Glomerular visceral epithelial cell (primary cell): ENCODE measurements at regions not wholly inside any gene's neighbourhood (a gene's known extent, or its start where the extent isn't known, plus 50 kb on each side); places are given as distances from the start of the nearest gene placed in this dataset.

Experiments
- DNase-seq: peaks from one replicate; pipeline ENCODE4 v3.0.0-alpha.2; 2016; ENCODE audit errors: extremely low spot score

DNA sequence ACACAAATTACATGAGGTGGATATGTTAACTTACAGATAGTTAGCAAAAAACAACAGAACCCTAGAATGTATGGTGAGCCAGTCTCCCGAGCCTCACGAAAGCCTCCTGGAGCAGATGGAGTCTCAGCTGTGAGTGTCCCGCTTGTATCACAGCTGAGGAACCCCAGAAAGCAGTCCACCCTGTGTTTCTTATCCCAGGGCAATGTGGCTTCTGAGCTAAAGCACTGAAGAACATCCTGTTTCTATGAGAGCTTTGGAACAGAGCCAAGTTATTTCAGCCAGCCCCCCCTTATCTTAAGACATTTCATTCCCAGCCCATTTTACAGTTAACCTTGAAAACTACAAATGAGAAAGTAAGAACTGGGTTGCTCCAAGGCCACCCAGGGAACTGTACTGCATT, 1220.9 kb upstream of the CDH6 start:
- DNase-seq = no peak

DNA sequence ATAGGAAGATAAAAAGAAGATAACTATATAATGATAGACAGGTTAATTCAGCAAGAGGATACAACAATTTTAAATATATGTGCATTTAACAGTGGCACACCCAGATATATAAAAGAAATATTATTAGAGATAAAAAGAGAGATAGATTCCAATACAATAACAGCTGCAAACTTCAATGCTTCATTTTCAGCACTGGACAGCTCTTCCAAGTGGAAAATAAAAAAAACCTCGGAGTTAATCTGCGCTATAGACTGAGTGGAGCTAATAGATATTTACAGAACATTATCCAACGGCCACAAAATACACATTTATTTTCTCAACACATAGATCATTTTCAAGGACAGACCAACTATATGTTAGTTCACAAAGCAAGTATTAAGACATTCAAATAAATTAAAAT, 1229.5 kb upstream of the CDH6 start:
- DNase-seq = peak; percentile 17

DNA sequence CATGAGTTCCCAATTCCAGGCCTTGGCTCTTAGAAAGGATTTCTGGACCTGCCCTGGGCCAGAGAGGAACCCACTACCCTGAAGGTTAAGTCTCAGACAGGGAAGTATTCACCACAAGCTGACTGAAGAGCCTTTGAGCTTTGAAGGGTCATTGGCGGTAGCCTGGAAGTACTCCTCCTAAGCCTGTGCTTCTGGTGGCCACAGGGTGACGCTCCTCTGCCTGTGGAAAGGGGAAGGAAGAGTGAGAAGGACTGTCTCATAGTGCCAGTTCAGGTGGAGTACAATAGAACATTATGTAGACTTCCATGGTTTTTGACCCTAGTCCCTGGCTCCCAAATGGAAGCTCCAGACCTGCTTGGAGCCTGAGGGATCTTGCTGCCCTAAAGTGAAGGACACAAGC, 1233.2 kb upstream of the CDH6 start:
- no peak for DNase-seq

DNA sequence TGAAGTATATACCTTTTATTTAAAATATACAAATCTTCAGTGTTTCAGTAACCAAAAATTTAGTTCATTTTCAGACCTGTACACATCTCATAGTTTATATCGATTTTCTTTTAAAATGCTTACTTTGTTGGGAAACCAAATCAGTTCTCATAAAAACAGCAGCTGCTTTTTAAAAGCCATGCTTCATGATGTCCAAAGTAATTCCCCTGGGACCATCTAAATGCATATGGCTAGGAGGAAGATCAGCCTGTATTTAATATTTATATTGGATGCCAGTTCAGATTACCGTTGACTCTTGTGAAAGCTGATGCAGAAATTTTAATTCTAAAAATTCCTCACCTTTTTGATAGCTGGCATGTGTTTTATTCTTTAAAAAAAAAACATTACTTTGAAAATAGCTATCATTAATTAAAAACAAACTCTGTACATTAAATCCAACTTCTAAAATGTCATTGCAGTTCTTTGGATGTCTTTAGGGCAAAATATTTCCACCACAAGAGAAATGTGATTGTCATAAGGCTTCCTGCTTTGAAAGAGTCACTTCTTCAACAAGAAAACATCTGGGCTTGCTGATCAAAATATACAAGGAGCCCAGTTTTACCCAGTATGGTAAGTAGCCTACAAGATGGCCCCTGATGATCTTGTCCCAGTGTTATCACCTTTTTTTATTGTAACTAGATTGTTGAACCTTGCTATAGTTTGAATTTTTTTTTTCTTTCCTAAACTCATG, 1242.9 kb upstream of the CDH6 start:
- no peak for DNase-seq

DNA sequence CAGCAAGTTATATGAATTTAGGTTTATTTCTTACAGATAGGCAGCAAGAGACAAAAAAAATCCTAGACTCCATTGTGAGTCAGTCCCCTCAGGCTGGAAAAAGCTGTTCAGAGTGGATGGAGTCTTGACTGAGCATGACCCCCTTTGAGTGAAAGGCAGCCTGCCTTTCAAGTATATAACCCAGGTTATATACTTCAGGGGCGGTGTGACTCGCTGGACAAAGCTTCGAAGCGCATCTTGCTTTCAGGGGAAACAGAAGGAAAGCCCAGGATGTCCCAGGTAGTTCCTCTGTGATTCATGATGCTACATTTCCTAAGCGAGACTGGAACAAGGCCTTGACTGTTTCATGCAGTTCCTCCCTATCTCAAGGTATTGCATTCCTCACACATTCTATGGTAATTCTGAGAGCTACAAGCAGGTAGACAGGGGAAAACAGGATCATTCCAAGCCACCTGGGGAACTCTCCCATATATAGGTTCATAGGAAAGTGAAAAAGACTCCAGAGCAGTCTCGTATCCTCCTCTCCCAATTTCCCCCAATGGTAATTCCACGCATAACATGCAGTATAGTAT, 1244.1 kb upstream of the CDH6 start:
- no peak for DNase-seq

DNA sequence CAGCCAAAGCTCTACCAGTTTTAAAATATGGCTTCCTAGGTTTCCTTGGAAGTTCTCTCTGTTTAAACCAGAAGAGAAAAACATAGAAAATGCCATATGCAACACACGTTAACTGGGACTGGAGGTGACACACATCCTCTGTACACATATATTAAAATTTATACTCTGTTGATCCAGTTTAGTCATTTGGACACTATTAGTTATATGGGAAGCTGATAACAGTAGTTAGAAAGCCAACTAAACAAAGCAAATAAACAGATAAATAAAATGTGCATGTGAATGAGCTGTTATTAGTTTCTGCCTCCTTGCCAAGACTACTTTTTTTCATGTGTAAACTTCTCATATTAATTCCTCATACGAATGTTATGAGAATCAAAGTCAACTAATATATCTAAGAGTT, 1249.2 kb upstream of the CDH6 start:
- no peak for DNase-seq

DNA sequence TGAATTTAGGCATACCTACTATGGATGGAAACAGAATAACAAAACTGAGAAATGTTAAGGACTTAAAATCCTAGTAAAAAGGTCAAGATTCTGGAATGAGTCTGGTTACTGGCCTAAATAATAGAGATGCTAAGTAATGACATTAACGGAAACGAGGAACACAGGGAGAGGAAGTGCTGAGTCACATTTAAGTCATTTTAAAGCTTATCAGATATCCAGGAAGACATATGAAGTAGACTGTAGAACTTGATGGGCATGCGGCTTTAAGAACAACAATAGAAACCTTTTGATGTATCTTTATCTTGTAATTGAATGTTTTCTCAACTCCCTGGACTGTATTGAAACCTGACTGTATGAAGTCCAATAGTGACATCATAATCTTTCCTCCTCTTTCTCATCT, 1251.4 kb upstream of the CDH6 start:
- DNase-seq = no peak

DNA sequence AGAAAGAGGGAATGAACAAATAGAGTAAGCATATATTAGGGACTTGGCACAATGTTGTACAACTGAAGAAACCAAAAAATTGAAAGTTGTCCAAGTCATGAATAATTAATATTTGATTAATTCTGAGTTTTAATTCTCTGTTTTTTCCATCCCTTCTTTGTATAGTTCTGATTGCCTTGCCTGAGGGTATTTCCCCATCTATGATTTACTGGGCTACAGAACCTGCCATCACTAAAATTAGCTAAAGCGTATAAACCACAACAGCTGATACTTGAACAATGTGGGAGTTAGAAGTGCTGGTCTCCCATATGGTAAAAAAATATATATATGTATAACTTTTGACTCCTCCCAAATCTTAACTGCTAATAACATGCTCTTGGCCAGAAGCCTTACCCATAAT, 1253.5 kb upstream of the CDH6 start:
- no peak for DNase-seq

DNA sequence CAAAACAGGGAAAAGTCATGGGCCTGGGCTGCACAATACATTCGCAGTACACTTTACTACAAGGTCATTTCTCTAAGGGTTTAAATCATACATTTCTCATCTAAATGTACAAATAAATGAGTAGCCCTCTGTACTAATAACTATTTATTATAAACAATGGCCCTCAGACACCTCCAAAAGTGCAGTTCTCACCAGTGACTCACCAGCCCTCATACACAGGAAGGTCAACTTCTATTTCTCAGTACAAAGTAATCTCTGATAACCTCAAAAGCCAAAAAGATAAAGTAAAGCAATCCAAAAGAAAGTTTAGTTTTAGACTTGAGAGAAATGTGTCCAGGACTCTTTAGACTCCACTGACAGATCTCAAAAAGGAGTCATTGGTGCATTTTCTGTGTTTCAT, 1258.1 kb upstream of the CDH6 start:
- no peak for DNase-seq

DNA sequence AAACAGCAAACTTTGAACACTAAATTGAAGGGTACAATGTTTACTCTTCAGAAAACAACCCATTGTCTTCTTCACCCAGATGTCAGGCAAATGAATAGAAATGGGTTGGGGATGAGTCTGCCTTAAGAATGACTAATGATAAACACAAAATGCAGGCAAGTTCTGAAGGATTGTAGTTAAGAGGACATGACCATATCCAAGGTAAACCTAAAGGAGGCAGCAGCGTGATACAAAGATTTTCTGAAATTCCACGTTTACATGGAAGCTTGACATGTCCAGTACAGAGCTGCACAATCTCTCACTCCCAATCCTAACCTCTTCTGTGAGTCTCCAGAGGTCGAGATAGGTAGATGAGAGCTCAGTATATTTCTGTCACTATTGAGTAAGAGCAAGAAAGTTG, 1263.2 kb upstream of the CDH6 start:
- no peak for DNase-seq

DNA sequence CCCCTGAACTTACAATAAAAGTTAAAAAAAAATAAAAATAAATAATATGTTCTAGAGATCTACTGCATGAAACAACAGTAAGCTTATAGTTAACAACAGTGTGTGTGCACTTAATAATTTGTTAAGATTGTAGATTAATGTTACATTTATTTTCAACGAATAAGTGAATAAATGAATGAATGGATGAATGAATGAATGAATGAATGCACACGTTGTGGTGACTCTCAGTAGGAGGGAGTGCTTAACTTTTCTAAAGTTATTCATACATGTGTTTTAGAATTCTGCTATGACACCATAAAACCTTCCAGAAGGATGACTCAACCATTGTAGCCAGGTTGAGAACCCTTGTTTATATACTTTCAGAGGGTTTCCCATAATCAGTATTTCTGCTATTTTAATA, 1269.4 kb upstream of the CDH6 start:
- no peak for DNase-seq

DNA sequence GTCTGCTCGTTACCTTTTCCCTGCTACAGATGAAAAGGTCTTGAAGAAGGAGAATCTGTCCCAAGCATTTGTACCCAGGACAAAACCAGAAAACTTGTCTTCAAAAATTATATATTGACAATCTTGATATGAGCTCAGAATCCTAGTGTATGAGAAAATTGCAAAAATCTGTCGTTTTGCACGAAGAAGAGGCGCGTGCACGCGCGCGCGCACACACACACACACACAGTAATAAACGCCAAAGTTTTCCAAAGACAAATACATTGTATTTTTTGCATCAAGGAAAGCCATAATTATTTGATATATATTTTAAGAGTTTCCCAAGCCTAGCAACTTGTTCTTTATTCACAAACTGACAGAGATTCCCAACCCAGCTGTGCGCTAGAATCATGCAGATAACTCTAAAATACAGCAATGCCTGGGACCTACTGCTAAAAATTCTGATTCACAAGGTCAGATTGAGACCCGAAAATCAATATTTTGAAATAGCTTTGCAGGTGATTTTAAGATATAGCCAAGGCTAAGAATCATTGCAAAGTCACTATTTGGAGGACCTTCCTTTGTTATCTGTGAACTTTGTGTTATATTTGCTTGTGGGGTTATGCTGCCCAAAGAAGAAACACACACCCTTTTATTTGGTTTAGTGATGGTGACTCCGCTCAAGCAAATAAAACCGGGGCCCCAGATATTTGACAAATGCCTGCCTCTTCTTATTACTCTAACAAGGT, 1287.7 kb upstream of the CDH6 start:
- no peak for DNase-seq

DNA sequence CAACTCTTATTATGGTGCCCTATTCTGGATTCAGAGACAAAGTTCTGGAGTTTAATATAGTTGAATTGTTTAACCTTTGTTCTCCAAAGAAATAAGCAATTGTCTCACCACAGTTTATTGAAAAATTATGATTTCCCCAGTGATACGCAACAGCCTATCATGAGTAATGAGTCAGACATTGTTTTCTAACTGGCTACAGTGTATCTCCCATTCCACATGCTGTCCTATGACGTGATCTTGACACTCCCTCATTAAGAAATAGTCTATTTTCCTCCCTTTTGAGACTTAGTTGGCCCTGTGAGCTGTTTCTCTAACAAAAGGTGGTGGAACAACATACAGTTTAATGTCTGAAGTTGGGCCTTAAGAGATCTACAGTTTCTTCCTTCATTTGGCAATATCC, 1290.6 kb upstream of the CDH6 start:
- peak; percentile 4 for DNase-seq

DNA sequence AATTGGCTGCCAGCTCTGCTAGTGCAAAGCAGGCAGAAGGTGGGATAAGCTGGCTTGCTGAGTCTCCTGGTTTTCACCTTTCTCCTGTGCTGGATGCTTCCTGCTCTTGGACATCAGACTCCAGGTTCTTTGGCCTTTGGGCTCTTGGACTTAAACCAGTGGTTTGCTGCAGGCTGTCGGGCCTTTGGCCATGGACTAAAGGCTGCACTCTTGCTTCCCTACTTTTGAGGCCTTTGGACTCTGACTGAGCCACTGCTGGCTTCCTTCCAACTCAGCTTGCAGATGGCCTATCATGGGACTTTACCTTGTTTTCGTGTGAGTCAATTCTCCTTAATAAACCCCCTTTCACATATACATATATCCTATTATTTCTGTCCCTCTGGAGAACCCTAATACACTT, 1293.9 kb upstream of the CDH6 start:
- no peak for DNase-seq

DNA sequence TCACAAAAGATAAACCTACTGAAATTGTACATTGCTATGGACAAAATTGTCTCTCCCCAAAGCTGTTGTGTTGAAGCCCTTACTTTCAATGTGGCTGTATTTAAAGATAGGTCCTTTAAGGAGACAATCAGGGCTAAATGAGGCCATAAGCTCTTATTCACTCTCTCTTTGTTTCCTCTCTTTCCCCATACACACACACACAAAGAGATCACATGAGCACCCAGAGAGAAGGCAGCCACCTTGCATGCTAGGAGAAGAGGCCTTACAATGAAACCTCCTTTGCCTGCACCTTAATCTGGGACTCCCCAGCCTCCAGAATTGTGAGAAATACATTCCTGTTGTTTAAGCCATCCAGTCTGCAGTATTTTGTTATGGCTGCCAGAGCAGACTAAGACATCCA, 1295.6 kb upstream of the CDH6 start:
- DNase-seq = no peak

DNA sequence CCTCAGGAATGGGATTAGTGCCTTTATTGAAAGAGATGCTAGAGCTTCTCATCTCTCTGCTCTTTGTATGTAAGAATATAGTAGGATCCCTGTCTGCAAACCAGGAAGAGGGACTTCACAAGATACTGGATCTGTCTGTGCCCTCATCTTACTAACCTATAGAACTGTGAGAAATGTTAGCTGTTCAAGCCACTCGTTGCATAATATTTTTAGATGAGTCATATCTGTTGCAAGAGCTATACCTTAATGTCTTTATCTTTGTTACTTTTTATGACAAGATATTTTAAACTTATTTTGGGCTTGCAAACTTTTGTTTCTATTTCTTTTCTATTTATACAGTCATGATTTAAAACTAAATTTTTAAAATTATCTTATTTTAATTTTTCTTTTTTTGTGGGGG, 1296.8 kb upstream of the CDH6 start:
- DNase-seq = no peak

DNA sequence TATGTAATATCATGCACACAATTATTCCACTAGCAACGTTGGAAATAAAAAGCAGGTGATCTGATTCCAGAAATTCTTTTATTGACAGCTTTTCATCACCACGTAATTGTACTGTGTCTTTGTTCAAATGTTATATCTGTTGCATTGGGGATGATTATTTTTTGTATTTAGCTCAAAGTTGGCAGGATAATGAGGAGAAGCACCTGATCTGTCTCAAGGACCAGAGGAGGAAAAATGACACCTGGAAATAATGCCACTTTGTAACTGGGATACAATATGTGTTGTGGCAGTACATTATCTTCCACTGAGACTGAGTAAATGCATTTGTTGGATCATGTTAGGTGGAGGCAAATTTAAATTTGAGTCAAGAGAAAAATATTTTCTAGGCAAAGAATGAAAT, 1298.8 kb upstream of the CDH6 start:
- no peak for DNase-seq

DNA sequence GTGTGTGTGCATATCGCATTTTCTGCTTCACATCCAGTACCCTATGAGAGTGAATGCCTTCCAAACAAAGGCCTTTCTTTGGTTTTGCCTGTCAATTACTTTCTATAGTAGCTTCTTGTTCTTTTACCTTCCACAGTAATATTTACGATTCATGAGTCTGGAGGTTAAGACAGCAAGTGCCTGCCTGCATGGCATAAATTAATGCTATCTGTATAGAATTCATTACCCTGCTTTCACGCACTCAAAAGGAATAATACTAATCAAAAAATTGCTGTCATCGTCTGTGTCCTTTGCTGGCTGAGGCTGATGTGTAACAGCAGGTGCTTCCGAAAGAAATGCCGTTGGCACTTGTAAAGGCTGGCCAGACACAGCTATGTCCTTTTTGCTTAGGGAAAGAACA, 1304.4 kb upstream of the CDH6 start:
- no peak for DNase-seq

DNA sequence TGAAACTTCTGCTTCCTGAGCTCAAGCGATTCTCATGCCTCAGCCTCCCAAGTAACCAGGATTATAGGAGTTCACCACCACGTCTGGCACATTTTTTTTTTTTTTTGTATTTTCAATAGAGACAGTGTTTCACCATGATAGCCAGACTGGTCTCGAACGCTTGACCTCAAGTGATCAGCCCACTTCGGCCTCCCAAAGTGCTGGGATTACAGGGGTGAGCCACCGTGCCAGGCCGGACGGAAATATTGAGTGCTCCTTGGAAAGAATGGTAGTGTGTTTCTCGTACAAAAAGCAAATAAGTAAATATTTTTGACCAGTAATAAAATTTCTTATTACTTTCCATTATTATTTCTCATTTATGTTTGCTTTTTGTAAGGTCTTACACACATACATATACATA, 1307.9 kb upstream of the CDH6 start:
- no peak for DNase-seq

DNA sequence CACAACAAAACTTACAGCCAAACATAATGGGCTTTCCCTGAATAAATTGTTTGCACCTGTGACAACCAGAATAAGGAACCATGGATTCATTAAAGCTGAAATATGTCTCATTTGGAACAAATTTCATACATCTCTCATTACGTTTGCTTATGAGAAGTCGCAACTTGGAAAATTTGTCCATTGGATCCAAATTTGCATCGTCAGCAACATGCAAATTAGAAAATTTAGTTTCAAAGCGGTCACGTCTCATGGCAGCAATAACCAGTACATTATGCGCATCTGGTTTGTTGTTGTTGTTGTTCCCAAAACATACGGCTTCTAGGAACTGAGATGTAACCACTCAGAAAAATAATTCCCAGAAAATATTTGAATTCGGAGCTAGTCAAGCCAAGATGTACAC, 1311.5 kb upstream of the CDH6 start:
- DNase-seq = no peak

DNA sequence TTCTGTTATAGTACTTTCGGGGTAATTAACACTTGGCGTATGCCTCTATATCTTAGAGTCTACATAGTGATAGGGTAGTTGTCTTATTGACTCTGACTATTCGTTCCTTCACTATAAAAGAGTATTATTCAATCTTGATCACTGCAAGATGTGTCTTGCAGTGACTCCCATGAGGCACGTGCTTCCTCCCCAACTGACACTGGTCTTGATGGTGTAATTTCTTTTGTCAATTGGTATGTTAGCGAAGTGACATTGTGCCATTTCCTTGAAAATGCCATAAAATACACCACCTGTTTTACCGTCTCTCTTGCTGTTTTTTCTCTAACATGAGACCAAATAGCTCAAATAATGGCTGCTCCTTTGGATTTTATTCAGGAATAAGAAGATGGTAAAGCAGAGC, 1314.1 kb upstream of the CDH6 start:
- no peak for DNase-seq

DNA sequence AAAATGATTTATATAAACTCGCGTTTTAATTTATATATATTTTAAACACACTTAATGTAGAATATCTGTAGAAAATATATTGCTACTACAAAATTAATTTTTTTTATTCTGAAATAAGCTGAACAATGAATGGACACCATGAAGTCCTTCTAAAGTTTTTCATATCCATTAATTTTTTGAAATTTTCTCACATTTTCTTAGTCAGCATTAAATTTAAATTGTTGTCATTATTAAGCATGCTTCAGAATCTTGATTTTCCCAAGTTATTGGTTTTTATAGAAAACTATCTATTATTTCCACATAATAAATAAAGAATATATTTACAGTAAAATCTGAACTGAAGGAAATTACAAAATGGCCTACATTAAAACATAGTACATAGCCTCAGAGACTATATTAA, 1314.9 kb upstream of the CDH6 start:
- DNase-seq = no peak

DNA sequence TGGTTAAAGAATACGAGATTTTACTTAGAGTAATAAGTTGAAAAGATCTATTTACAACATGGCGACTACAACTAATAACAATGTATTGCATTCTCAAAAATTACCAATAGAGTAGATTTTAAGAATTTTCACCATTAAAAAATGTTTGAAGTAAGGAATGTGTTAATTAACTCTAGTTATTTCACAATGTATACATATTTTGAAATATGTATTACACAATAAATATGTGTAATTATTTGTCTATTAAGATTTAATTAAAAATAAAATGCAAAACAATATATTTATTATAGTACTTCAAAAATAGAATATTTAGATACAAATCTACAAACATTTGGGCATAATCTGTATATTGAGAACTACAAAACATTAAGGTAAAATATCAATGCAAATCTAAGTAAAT, 1326.3 kb upstream of the CDH6 start:
- no peak for DNase-seq
